GM10266 (cell line): ENCODE measurements at regions not wholly inside any gene's neighbourhood (a gene's known extent, or its start where the extent isn't known, plus 50 kb on each side); places are given as distances from the start of the nearest gene placed in this dataset.

ENCODE experiments used
- DNase-seq: peaks from one replicate; pipeline ENCODE4 v3.0.0; 2012; ENCODE audit errors: extremely low spot score
- CTCF ChIP-seq: IDR thresholded peaks from 2 replicates; pipeline ENCODE4 v1.5.1; 2012; ENCODE audit warnings: mild to moderate bottlenecking, low read depth; ENCODE audit not compliant: control insufficient read depth, insufficient read depth; ENCODE audit errors: missing control alignments

GRCh38 chr10:65816536-65816935 lies 1109.3 kb upstream of the LRRTM3 start:
- TF ChIP-seq CTCF = no peak
- no peak for DNase-seq

- DNase-seq = no peak
- no peak for TF ChIP-seq CTCF
Observed at GRCh38 chr10:65818990-65819389, 1106.8 kb upstream of the LRRTM3 start.

- DNase-seq = no peak
- no peak for TF ChIP-seq CTCF
Observed at GRCh38 chr10:65827359-65827758, 1098.5 kb upstream of the LRRTM3 start.

- DNase-seq = no peak
- no peak for TF ChIP-seq CTCF
Observed at GRCh38 chr10:65838811-65839210, 1087.0 kb upstream of the LRRTM3 start.

GRCh38 chr10:65843203-65843602 lies 1082.6 kb upstream of the LRRTM3 start:
- TF ChIP-seq CTCF = no peak
- no peak for DNase-seq

- no peak for DNase-seq
- no peak for TF ChIP-seq CTCF
Observed at GRCh38 chr10:65845916-65846315, 1079.9 kb upstream of the LRRTM3 start.

GRCh38 chr10:65846541-65846940 lies 1079.3 kb upstream of the LRRTM3 start:
- TF ChIP-seq CTCF = no peak

GRCh38 chr10:65846949-65847348 lies 1078.9 kb upstream of the LRRTM3 start:
- no peak for DNase-seq
- TF ChIP-seq CTCF = no peak

More at GRCh38 chr10:65846541-65846940, 1079.3 kb upstream of the LRRTM3 start:
- DNase-seq = no peak
